Left hindlimb (tissue), 1 donor: ENCODE measurements at regions not wholly inside any gene's neighbourhood (a gene's known extent, or its start where the extent isn't known, plus 50 kb on each side); places are given as distances from the start of the nearest gene placed in this dataset.

Experiments used
- DNase-seq: peaks from one replicate; pipeline ENCODE4 v3.0.0-alpha.2; 2018

- DNase-seq = no peak
Measured at GRCh38 chr15:67892559-67893377, 52.9 kb upstream of the RNU6-1 start.

- no peak for DNase-seq
Measured at GRCh38 chr15:67895237-67895636, 55.4 kb upstream of the RNU6-1 start.

- DNase-seq = no peak
Measured at GRCh38 chr15:67897646-67898339, 57.9 kb upstream of the RNU6-1 start.

- no peak for DNase-seq
Measured at GRCh38 chr15:67899596-67900283, 59.9 kb upstream of the RNU6-1 start.

- DNase-seq = no peak
Measured at GRCh38 chr15:67900621-67901147, 60.8 kb upstream of the RNU6-1 start.

GRCh38 chr15:67901922-67902321 is 62.1 kb upstream of the RNU6-1 start:
- DNase-seq = no peak

- DNase-seq = no peak
Measured at GRCh38 chr15:67902579-67903009, 62.7 kb upstream of the RNU6-1 start.

GRCh38 chr15:67903708-67904107 is 63.9 kb upstream of the RNU6-1 start:
- DNase-seq = no peak

GRCh38 chr15:67905628-67906027 is 65.8 kb upstream of the RNU6-1 start:
- no peak for DNase-seq

- no peak for DNase-seq
Measured at GRCh38 chr15:67906382-67906781, 66.5 kb upstream of the RNU6-1 start.

- no peak for DNase-seq
Measured at GRCh38 chr15:67907184-67907723, 67.4 kb upstream of the RNU6-1 start.

GRCh38 chr15:67908756-67909155 is 68.9 kb upstream of the RNU6-1 start:
- DNase-seq = no peak

- no peak for DNase-seq
Measured at GRCh38 chr15:67911727-67912126, 71.9 kb upstream of the RNU6-1 start.

GRCh38 chr15:67914028-67914427 is 74.2 kb upstream of the RNU6-1 start:
- DNase-seq = no peak

- DNase-seq = peak; percentile 83
Measured at GRCh38 chr15:67914537-67915460, 75.0 kb upstream of the RNU6-1 start.

- peak; percentile 74 for DNase-seq
Measured at GRCh38 chr15:67915461-67916374, 75.9 kb upstream of the RNU6-1 start.

- DNase-seq = no peak
Measured at GRCh38 chr15:67916565-67916964, 76.7 kb upstream of the RNU6-1 start.

GRCh38 chr15:67917037-67917436 is 77.2 kb upstream of the RNU6-1 start:
- peak; percentile 41 for DNase-seq

GRCh38 chr15:67917636-67918035 is 77.8 kb upstream of the RNU6-1 start:
- peak; percentile 45 for DNase-seq

GRCh38 chr15:67918205-67918861 is 78.5 kb upstream of the RNU6-1 start:
- no peak for DNase-seq
